ENCODE measurements at regions not wholly inside any gene's neighbourhood (a gene's known extent, or its start where the extent isn't known, plus 50 kb on each side); places are given as distances from the start of the nearest gene placed in this dataset.
"Not testable (repeated sequence)": the region's sequence is repeated elsewhere in the genome, so short reads cannot be mapped to it uniquely, and the experiment has no call there.

DNA sequence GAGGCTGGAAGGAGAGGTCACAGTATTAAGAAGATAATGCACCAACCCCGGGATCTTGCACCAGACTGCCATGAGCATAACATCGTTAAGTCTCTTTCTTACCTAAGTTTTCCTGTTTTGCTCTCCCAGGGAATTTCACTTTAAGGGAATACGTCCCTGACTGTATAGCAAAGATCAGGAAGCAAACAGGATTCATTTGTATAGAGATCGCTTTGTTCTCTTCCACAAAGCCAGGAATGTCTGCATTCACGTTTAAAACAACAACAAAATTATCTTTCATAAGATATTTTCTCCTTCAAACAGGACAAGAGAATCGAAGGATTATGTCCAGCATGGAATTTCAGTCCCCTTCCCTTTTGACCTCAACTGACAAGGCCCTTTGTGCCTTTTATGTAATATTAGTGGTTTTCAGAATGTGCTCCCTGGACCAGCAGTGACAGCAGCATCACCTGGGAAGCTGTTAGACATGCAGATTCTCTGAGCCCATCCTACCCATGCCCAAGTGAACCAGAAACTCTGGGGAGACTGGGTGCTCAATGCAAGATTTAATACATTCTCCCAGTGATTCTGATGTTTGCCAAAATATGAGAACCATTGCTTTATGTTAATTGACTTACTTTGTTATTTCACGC, 286.3 kb downstream of the FGFR2 start:
- DNase-seq, result no peak

GRCh38 chr10:121312587-121312986, 285.7 kb downstream of the FGFR2 start:
- no peak for DNase-seq

DNA sequence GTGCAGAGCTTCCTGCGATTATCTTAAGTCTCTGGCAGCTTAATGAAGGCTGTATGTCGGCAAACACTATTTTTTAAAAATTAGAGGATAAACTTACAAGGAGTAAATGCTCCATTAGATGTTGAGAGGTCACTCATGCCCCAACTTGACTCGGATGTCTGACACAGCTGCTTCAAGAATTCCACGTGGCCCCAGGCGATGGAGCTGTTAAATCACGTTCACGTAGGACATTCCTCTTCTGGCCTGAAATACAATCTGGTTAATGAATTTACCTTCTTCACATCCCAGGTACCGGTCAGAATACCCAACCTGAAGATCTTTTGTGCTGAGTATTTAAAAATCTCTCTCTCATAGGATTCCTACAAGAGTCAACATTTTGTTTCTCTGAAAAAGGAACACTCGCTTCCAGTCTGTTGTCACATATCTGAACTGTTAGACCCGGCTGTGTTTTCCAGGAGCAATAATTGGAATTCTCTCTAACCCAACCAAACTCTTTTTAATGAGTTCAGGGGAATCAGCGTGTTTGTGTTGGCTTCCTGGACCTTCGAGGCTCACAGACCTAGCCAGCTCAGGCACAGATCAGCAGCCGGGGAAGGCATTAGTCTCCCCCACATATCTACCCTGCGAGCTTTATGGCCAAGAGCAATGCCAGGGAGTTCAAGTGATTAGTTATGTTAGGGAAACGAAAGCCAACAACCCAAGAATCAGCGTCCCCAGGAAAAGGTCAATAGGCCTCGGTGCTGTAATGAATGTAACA, 284.9 kb downstream of the FGFR2 start:
- DNase-seq, result no peak

DNA sequence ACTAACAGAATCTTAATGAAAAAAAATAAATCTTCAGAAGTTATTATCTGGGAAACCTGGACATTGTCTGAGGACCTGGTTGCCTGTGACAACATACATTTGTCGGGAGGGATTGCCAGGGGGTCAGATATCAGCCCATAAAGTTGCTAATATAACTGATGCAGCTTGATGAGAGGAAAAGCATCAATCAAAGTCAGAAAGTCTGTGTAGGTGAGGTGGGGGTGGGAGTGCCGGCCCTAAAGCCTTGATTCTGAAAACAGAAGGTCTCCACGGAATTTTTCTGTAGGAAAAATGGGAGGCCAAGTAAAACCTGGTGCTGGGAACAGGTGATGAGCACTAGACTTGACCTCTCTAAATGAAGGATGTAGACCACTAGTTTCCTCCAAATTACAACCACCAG, 281.8 kb downstream of the FGFR2 start:
- DNase-seq, result no peak

- DNase-seq, result no peak
Observed at GRCh38 chr10:121317374-121317773, 280.9 kb downstream of the FGFR2 start.

- no peak for DNase-seq
Observed at GRCh38 chr10:121322046-121322445, 276.2 kb downstream of the FGFR2 start.

- no peak for DNase-seq
Observed at GRCh38 chr10:121322776-121323175, 275.5 kb downstream of the FGFR2 start.

- DNase-seq, result no peak
Observed at GRCh38 chr10:121323443-121323842, 274.8 kb downstream of the FGFR2 start.

GRCh38 chr10:121324678-121325213, 273.5 kb downstream of the FGFR2 start:
- no peak for DNase-seq

GRCh38 chr10:121325490-121326231, 272.6 kb downstream of the FGFR2 start:
- DNase-seq, result no peak

DNA sequence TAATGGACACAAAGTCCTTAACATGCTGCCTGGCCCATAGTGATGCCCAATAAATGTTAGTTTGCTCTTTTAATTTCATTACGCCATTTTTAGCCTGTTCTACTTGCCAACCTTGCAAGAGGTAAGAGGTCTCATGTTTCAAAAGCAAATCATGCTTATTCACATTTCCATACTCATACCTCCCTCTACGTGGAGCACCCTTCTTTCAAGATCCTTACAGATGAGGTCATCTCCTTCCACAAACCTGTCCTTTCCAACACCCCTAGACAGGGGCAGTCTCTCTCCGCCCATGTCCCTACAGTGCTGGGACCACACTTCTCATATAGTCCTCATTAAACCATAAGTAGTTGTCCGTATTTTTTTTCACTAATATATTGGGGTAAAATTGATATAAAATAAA, 271.3 kb downstream of the FGFR2 start:
- DNase-seq, result no peak

DNA sequence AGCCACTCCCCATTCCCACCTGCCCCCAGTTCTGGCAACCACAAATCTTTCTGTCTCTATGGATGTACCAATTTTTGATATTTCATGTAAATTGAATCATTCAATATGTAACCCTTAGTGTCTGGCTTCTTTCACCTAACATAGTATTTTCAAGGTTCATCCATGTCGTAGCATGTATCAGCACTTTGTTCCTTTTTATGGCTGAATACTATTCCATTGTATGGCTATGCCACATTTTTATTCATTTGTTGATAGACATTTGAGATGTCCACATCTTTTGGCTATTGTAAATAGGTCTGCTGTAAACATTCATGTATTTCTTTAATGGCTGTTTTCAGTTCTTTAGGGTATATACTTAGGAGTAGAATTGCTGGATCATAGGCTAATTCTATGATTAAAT, 270.5 kb downstream of the FGFR2 start:
- no peak for DNase-seq

DNA sequence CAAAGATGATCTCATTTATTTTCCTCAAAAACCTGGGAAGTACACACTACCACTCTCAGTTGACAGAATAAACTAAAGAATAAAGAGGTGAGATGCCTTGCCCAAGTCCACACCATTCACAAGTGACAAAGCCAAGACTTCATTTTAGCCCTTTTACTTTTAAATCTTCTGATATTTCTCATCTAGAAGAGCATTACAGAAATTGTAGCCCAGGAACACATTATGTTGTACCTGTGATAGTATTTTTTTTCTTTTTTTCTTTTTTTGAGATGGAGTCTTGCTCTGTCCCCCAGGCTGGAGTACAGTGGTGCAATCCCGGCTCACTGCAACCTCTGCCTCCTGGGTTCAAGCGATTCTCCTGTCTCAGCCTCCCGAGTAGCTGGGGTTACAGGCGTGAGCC, 268.6 kb downstream of the FGFR2 start:
- DNase-seq, result not testable (repeated sequence)

DNA sequence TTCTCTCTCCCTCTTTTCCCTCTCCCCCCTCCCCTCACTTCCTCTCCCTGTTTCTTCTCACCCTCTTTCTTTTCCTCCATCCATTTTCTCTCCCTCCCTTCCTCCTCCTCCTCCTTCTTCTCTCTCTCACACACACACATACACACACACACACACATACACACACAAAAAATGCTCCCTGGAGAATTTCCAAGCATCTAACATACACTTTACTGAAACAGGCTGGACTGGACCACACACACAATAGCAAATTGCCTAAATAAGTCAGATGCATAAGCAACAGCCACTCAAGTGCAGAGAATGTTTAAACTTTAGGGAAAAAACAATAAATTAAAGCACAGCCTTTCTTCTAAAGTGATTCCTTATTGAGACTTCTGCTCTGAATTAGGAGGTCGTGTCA, 267.7 kb downstream of the FGFR2 start:
- DNase-seq, result no peak

- no peak for DNase-seq
Observed at GRCh38 chr10:121332353-121332752, 265.9 kb downstream of the FGFR2 start.

DNA sequence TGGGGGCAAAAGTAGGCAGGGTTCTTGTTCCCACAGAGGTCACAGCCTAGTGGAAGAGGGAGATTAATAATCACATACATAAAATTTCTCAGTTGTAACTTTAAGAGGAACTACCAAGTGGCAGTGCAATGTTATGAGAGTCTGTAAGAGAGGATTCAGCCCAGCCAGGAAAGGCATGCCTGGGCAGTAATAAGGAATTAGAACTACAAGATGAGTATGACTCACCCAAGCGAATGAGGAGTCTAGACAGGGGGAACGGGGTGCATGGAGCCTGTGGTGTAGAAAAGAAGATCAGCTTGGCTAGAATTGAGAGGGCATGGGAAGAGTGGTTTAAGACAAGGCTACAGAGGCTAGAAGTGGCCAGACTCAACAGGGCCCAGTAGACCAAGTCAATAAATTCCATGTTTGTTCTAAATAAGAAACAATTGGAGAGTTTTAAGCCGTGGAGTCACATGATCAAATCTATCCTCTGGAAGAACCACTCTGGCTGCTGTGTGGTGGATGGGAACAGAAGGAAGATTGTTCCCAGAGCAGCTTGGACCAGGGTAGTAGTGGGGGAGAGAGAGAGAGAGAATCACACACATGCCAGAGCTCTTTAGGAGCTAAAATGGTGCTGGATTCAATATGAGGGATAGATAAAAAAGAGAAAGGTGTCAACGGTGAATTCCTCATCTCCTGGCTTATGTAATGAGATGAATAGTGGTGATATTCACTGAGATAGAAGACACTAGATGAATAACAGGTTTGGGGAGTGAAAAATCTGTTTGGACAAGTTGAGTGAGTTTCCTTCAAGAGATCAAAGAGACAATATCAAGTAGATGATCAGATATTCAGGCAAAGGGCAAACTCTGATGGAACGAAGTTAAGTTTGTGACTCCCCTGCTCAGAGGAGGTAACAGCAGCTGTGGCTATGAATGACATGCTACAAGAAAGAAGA, 265.1 kb downstream of the FGFR2 start:
- DNase-seq, result no peak

- no peak for DNase-seq
Observed at GRCh38 chr10:121335386-121335925, 262.8 kb downstream of the FGFR2 start.

- DNase-seq, result no peak
Observed at GRCh38 chr10:121337427-121337826, 260.8 kb downstream of the FGFR2 start.

- no peak for DNase-seq
Observed at GRCh38 chr10:121338206-121338980, 259.9 kb downstream of the FGFR2 start.

- DNase-seq, result no peak
Observed at GRCh38 chr10:121339114-121339513, 259.1 kb downstream of the FGFR2 start.

GRCh38 chr10:121340271-121340831, 257.9 kb downstream of the FGFR2 start:
- no peak for DNase-seq
